Activated CD8-positive, alpha-beta memory T cell treated with anti-CD3 and anti-CD28 coated beads for 24 hours (primary cell): ENCODE measurements at regions not wholly inside any gene's neighbourhood (a gene's known extent, or its start where the extent isn't known, plus 50 kb on each side); places are given as distances from the start of the nearest gene placed in this dataset.

ENCODE experiments used
- DNase-seq: peaks from one replicate; pipeline ENCODE4 v3.0.0-alpha.2; 2020

GRCh38 chr2:47315475-47315874 lies 53.6 kb upstream of the EPCAM start:
- no peak for DNase-seq

GRCh38 chr2:47313728-47314127 lies 55.4 kb upstream of the EPCAM start:
- no peak for DNase-seq

- DNase-seq: no peak
Measured at GRCh38 chr2:47313141-47313691, 55.9 kb upstream of the EPCAM start.

- DNase-seq: no peak
Measured at GRCh38 chr2:47312491-47312850, 56.6 kb upstream of the EPCAM start.

GRCh38 chr2:47311764-47312490 lies 57.2 kb upstream of the EPCAM start:
- no peak for DNase-seq

- DNase-seq: no peak
Measured at GRCh38 chr2:47310801-47311560, 58.1 kb upstream of the EPCAM start.

GRCh38 chr2:47309952-47310800 lies 58.9 kb upstream of the EPCAM start:
- no peak for DNase-seq

GRCh38 chr2:47309472-47309951 lies 59.6 kb upstream of the EPCAM start:
- no peak for DNase-seq

GRCh38 chr2:47307066-47307465 lies 62.0 kb upstream of the EPCAM start:
- DNase-seq: no peak

GRCh38 chr2:47304654-47305053 lies 64.5 kb upstream of the EPCAM start:
- DNase-seq: no peak

GRCh38 chr2:47303341-47304148 lies 65.6 kb upstream of the EPCAM start:
- DNase-seq: no peak

- DNase-seq: no peak
Measured at GRCh38 chr2:47302308-47302707, 66.8 kb upstream of the EPCAM start.

GRCh38 chr2:47301731-47302130 lies 67.4 kb upstream of the EPCAM start:
- DNase-seq: no peak

GRCh38 chr2:47301277-47301618 lies 67.9 kb upstream of the EPCAM start:
- DNase-seq: no peak

- DNase-seq: no peak
Measured at GRCh38 chr2:47300609-47301276, 68.4 kb upstream of the EPCAM start.

GRCh38 chr2:47300081-47300480 lies 69.0 kb upstream of the EPCAM start:
- DNase-seq: no peak

- DNase-seq: no peak
Measured at GRCh38 chr2:47299555-47299954, 69.6 kb upstream of the EPCAM start.

GRCh38 chr2:47298771-47299170 lies 70.3 kb upstream of the EPCAM start:
- no peak for DNase-seq

GRCh38 chr2:47297767-47298425 lies 71.2 kb upstream of the EPCAM start:
- DNase-seq: no peak

GRCh38 chr2:47295981-47296635 lies 73.0 kb upstream of the EPCAM start:
- no peak for DNase-seq
